Psoas muscle (tissue), 7 donors: ENCODE measurements at regions not wholly inside any gene's neighbourhood (a gene's known extent, or its start where the extent isn't known, plus 50 kb on each side); places are given as distances from the start of the nearest gene placed in this dataset.

ENCODE experiments used
- ATAC-seq, 4 donors: fragments of 200-7000 bp; cut with Tn5 transposase; one replicate each; pipeline ENCODE4 v1.9.1; 2020; ENCODE audit warnings: moderate library complexity in 3 of 4, mild to moderate bottlenecking in 2 of 4
- DNase-seq, 2 donors: peaks; one replicate each; pipeline ENCODE4 v3.0.0-alpha.2; 2020
- H3K27ac ChIP-seq: fragments of 200-600 bp; one replicate; pipeline ENCODE4 v1.8.0; 2022
- H3K27me3 ChIP-seq, 3 donors: fragments of 200-600 bp in 1 of 3; one replicate each; pipeline versions ENCODE4 v1.6.1 to v1.8.0; 2013 to 2022; ENCODE audit warnings: low read length in 2 of 3, mild to moderate bottlenecking in 2 of 3, moderate library complexity in 1 of 3; ENCODE audit not compliant: insufficient read depth in 3 of 3
- H3K36me3 ChIP-seq, 2 donors: fragments of 200-600 bp in 1 of 2; one replicate each; pipeline versions ENCODE4 v1.6.1 to v1.8.0; 2013 to 2022; ENCODE audit warnings: low read depth in 1 of 2, mild to moderate bottlenecking in 1 of 2, moderate library complexity in 1 of 2; ENCODE audit not compliant: insufficient read depth in 1 of 2
- H3K4me1 ChIP-seq: fragments of 200-600 bp; one replicate; pipeline ENCODE4 v1.8.0; 2022
- H3K4me3 ChIP-seq: fragments of 200-600 bp; one replicate; pipeline ENCODE4 v1.8.0; 2022; ENCODE audit warnings: mild to moderate bottlenecking
- H3K9me3 ChIP-seq: fragments of 200-600 bp; one replicate; pipeline ENCODE4 v1.8.0; 2022
- CTCF ChIP-seq: fragments of 200-600 bp; IDR thresholded peaks from one replicate; pipeline ENCODE4 v1.8.0; 2022; ENCODE audit warnings: antibody characterized with exemption
- WGBS, 3 donors: extraction: QIAGEN DNeasy Blood & Tissue Kit; methylation state at CpG; one replicate each; pipeline versions ENCODE4 v1.1.6 to v1.1.7; 2013; 5-methylcytosine and 5-hydroxymethylcytosine counted together
- intact Hi-C, 2 donors: fragments of 100-400 bp; cut with DNase I; formaldehyde crosslinking; loops; one replicate each; pipeline versions ENCODE4 v1.11.0 to v1.14.2; 2022
- donor health status: healthy with polysubstance abuse.
- donor health status: DM: no; HTN: no; CAD: no; lungs with moderate emphysema.
- donor health status: Bipolar disorder and iron deficiency.
- donor health status: healthy.
- donor health status: DM: yes; HTN: yes; CAD: no.
- donor health status: DM: no; HTN: no; CAD: no.
- donor health status: DM: yes; HTN: yes; CAD: no.

- DNase-seq (no peak), ATAC-seq (no peak)
- Histone ChIP-seq H3K36me3 (no peaks in the 10 kb centered on the region), H3K27me3 (peaks cover 3 to 6% (median 3%) of the 10 kb centered on the region in 3 donors), H3K4me1 (no peaks in the 10 kb centered on the region), H3K4me3 (no peak overlapping the region), H3K27ac (no peak overlapping the region), H3K9me3 (no peaks in the 10 kb centered on the region)
- no peak for TF ChIP-seq CTCF
- intact Hi-C loops, result no loop called here
- WGBS, 3 donors, result 76 to 83% (median 76%) methylated on average over 4 of the region's 4 CpGs
Measured at GRCh38 chr20:41748051-41748450, 129.9 kb upstream of the CHD6 start.

GRCh38 chr20:41747226-41747625, 129.0 kb upstream of the CHD6 start:
- ATAC-seq (no peak), DNase-seq (no peak)
- intact Hi-C loops, result no loop called here
- Histone ChIP-seq H3K4me1 (no peaks in the 10 kb centered on the region), H3K27me3 (peaks cover 3 to 6% (median 3%) of the 10 kb centered on the region in 3 donors), H3K9me3 (no peaks in the 10 kb centered on the region), H3K36me3 (no peaks in the 10 kb centered on the region), H3K27ac (no peak overlapping the region), H3K4me3 (no peak overlapping the region)
- TF ChIP-seq CTCF, result no peak

- WGBS, 3 donors, result 75 to 100% (median 93%) methylated on average over 1 of the region's 1 CpG
- no peaks in the 10 kb centered on the region for H3K4me1 ChIP-seq
- peaks cover 3 to 6% (median 3%) of the 10 kb centered on the region in 3 donors for H3K27me3 ChIP-seq
- DNase-seq (no peak), ATAC-seq (no peak)
- no peaks in the 10 kb centered on the region for H3K9me3 ChIP-seq
- TF ChIP-seq CTCF, result no peak
- intact Hi-C loops, result no loop called here
- H3K36me3 ChIP-seq, result no peaks in the 10 kb centered on the region
- H3K27ac ChIP-seq, result no peak overlapping the region
- H3K4me3 ChIP-seq, result no peak overlapping the region
Measured at GRCh38 chr20:41746635-41747034, 128.5 kb upstream of the CHD6 start.

DNA sequence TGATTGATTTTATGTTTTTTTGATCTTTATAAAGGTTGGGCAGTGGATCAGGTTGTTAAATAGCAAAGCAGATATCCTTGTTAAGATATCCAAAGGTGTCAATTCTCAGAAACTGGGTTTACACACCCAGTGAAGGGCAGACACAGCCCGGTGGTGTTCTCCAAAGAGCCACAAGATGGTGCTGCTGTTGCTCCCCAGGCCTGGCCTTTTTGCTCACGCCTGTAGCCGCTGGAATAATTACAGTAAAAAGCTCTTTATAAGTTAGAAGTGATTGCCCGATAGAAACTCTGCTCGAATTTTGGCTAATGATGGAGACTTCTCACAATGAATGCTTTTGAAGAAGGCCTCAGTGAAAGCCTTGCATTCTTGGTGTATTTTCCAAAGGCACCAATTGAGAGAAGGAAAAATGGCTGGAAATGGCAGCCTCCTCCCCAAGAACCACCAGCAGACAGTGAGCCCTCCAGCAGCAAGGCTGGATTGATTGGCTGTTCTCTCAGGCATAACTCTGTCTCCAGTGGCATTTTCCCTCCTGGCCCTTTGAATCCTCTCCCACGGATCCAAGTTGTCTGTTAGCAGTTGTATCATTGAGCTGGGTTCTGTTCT, 120.5 kb upstream of the CHD6 start:
- H3K36me3 ChIP-seq, result no peaks in the 10 kb centered on the region
- H3K4me1 ChIP-seq, result no peaks in the 10 kb centered on the region
- DNase-seq (peak; percentile 25 to 63), ATAC-seq (peak in 3 of 4 donors; percentile 54 to 63 (median 54))
- 12 to 24% (median 20%) methylated on average over 6 of the region's 6 CpGs for WGBS, 3 donors
- TF ChIP-seq CTCF, result peak; percentile 64
- H3K27ac ChIP-seq, result no peak overlapping the region
- no peaks in the 10 kb centered on the region for H3K27me3 ChIP-seq
- intact Hi-C loops, result loop anchor here in 1 of 2 donors (2.0 kb wide), 1 partner anchor 1448 kb away; no protein-coding TSS in a partner anchor
- H3K9me3 ChIP-seq, result no peaks in the 10 kb centered on the region
- H3K4me3 ChIP-seq, result no peak overlapping the region

DNA sequence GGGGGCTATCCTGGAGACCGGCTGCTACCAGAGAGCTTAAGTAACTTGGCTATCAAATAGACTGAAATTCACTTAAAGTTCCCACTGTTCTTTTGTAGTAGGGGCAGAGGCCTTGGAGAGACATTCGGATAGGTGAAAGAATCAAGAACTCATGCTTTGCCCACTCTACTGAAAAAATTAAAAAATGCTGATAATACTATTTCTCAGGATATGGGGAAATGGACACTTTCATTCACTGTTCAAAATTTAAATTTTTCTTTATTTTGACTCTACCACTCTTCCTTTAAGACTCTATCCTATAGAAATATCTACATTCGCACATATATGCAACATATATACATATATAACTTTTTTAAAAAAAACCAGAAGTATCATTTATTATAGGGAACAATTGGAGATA, 117.8 kb upstream of the CHD6 start:
- WGBS, 3 donors, result 91 to 95% (median 92%) methylated on average over 3 of the region's 3 CpGs
- intact Hi-C loops, result no loop called here
- Histone ChIP-seq H3K27ac (no peak overlapping the region), H3K27me3 (no peaks in the 10 kb centered on the region), H3K36me3 (no peaks in the 10 kb centered on the region), H3K4me3 (no peak overlapping the region), H3K9me3 (no peaks in the 10 kb centered on the region), H3K4me1 (no peaks in the 10 kb centered on the region)
- no peak for TF ChIP-seq CTCF
- ATAC-seq, result no peak
- DNase-seq, result no peak
